ENCODE measurements at regions not wholly inside any gene's neighbourhood (a gene's known extent, or its start where the extent isn't known, plus 50 kb on each side); places are given as distances from the start of the nearest gene placed in this dataset.

DNA sequence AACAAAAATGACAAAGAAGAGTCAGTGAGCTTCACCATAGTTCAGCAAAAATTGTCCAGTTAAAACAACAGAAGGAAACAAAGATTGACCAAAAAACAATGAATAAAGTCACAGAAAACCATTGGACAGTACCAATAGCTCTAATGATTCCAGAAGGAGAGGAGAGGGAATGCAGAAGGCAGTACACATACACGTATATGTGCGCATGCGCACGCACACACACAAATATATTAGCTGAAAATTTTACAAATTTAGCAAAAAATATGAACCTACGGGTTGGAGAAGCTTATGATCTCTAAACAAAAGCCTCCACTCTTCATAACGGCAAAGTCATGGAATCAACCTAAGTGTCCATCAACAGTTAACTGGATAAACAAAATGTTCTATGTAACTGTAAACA is 120.3 kb upstream of the MON1B start:
- no peak overlapping the region for H3K27ac Mint-ChIP-seq (ENCODE audit: unreplicated experiment)
- H4K20me1 ChIP-seq (ENCODE audit: insufficient read depth, low read length): no peaks in the 10 kb centered on the region
- H3K36me3 ChIP-seq (ENCODE audit: insufficient read depth, low read length): no peaks in the 10 kb centered on the region
- H3K4me3 ChIP-seq (ENCODE audit: insufficient read depth, low read depth, low read length): no peak overlapping the region
- no peak for TF ChIP-seq EZH2 (IDR thresholded peaks at IDR 0.05; ENCODE audit: insufficient read depth, low read length)
- TF ChIP-seq, protein P1, sequence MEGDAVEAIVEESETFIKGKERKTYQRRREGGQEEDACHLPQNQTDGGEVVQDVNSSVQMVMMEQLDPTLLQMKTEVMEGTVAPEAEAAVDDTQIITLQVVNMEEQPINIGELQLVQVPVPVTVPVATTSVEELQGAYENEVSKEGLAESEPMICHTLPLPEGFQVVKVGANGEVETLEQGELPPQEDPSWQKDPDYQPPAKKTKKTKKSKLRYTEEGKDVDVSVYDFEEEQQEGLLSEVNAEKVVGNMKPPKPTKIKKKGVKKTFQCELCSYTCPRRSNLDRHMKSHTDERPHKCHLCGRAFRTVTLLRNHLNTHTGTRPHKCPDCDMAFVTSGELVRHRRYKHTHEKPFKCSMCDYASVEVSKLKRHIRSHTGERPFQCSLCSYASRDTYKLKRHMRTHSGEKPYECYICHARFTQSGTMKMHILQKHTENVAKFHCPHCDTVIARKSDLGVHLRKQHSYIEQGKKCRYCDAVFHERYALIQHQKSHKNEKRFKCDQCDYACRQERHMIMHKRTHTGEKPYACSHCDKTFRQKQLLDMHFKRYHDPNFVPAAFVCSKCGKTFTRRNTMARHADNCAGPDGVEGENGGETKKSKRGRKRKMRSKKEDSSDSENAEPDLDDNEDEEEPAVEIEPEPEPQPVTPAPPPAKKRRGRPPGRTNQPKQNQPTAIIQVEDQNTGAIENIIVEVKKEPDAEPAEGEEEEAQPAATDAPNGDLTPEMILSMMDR (IDR thresholded peaks at IDR 0.05; ENCODE audit: insufficient read depth, low read depth, low read length): no peak
- no peak overlapping the region for H3K27ac ChIP-seq (ENCODE audit: low read depth, low read length)
- DNase-seq (ENCODE audit: low read depth) (no peak), FAIRE-seq (no peak)
- H3K9me3 Mint-ChIP-seq (ENCODE audit: unreplicated experiment): peaks cover 2% of the 10 kb centered on the region
- no peaks in the 10 kb centered on the region for H3K79me2 ChIP-seq (ENCODE audit: insufficient read depth, low read length)
- no peaks in the 10 kb centered on the region for H3K4me1 ChIP-seq (ENCODE audit: insufficient read depth, low read length)
- no peaks in the 10 kb centered on the region for H3K9me3 ChIP-seq (ENCODE audit: insufficient read depth, low read depth, low read length)
- H3K27me3 ChIP-seq (ENCODE audit: insufficient read depth, low read length): no peaks in the 10 kb centered on the region
- H3K36me3 Mint-ChIP-seq (ENCODE audit: low read depth, unreplicated experiment): no peaks in the 10 kb centered on the region
- no peak overlapping the region for H3K4me2 ChIP-seq (ENCODE audit: low read length)
- H3K27me3 Mint-ChIP-seq (ENCODE audit: low read depth, unreplicated experiment): no peaks in the 10 kb centered on the region
- H2AFZ ChIP-seq (ENCODE audit: low read depth, low read length): no peak overlapping the region
- no peak overlapping the region for H3K9ac ChIP-seq (ENCODE audit: low read length)
- H3K4me1 Mint-ChIP-seq (ENCODE audit: low read depth, unreplicated experiment): no peaks in the 10 kb centered on the region
- no peak overlapping the region for H3K4me3 Mint-ChIP-seq (ENCODE audit: unreplicated experiment)

DNA sequence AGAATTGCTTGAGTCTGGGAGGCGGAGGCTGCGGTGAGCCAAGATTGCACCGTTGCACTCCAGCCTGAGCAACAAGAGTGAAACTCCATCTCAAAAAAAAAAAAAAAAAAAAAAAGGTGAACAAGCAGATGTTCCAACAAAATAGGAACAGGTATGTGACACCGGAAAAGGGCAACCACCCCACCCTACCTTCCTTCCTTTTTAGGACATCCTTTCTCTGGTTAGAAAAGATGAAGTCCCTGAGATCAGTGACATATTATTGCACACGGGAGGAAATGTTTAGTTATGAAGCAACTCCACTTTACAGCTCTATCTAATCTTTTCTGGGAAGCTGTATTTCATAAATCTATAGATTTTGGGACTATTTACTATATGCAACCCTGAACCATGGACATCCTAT is 114.2 kb upstream of the MON1B start:
- no peak for TF ChIP-seq EZH2 (IDR thresholded peaks at IDR 0.05; ENCODE audit: insufficient read depth, low read length)
- TF ChIP-seq, protein P1 (IDR thresholded peaks at IDR 0.05; ENCODE audit: insufficient read depth, low read depth, low read length): no peak
- H4K20me1 ChIP-seq (ENCODE audit: insufficient read depth, low read length): no peaks in the 10 kb centered on the region
- H3K27me3 ChIP-seq (ENCODE audit: insufficient read depth, low read length): no peaks in the 10 kb centered on the region
- no peaks in the 10 kb centered on the region for H3K79me2 ChIP-seq (ENCODE audit: insufficient read depth, low read length)
- no peak overlapping the region for H2AFZ ChIP-seq (ENCODE audit: low read depth, low read length)
- no peaks in the 10 kb centered on the region for H3K9me3 ChIP-seq (ENCODE audit: insufficient read depth, low read depth, low read length)
- H3K9ac ChIP-seq (ENCODE audit: low read length): no peak overlapping the region
- no peaks in the 10 kb centered on the region for H3K36me3 Mint-ChIP-seq (ENCODE audit: low read depth, unreplicated experiment)
- no peak overlapping the region for H3K4me2 ChIP-seq (ENCODE audit: low read length)
- no peaks in the 10 kb centered on the region for H3K4me1 Mint-ChIP-seq (ENCODE audit: low read depth, unreplicated experiment)
- DNase-seq (ENCODE audit: low read depth) (no peak), FAIRE-seq (no peak)
- no peak overlapping the region for H3K27ac Mint-ChIP-seq (ENCODE audit: unreplicated experiment)
- no peak overlapping the region for H3K4me3 Mint-ChIP-seq (ENCODE audit: unreplicated experiment)
- no peaks in the 10 kb centered on the region for H3K36me3 ChIP-seq (ENCODE audit: insufficient read depth, low read length)
- H3K9me3 Mint-ChIP-seq (ENCODE audit: unreplicated experiment): no peaks in the 10 kb centered on the region
- no peaks in the 10 kb centered on the region for H3K4me1 ChIP-seq (ENCODE audit: insufficient read depth, low read length)
- no peak overlapping the region for H3K27ac ChIP-seq (ENCODE audit: low read depth, low read length)
- no peak overlapping the region for H3K4me3 ChIP-seq (ENCODE audit: insufficient read depth, low read depth, low read length)
- H3K27me3 Mint-ChIP-seq (ENCODE audit: low read depth, unreplicated experiment): no peaks in the 10 kb centered on the region

DNA sequence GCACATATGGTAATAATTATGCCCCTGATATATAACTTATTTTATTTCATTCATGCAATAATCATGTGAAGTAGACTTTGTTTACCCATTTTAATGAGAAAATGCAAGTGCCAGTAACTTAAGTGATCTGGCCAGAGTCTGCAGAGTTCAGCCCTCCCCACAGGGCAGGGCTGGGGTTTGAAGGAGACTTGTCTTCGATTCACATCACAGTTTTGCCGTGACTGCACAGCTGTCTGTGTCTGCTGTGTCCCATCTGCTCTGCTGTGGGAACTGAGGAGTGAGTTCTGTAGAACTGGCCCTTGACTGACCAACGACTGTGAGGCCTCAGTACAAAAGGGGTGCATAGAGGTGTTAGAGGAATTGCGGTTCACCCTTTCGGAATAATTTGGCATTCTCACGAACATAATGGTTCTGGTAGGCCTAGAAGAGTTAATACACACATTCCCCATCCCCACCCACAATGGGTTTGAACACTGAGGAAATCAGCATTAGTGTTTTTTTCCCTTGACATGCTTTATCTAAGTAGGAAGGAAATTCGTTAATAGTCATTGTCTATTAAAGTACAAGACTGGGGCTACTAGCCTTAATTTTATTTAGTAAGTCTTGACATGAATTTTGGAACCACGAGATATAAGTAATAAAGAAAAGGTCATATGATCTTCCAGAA is 113.6 kb upstream of the MON1B start:
- DNase-seq (ENCODE audit: low read depth) (no peak), FAIRE-seq (no peak)
- Histone ChIP-seq H3K4me1 (ENCODE audit: insufficient read depth, low read length) (no peaks in the 10 kb centered on the region), H3K4me2 (ENCODE audit: low read length) (no peak overlapping the region), H3K9me3 (ENCODE audit: insufficient read depth, low read depth, low read length) (no peaks in the 10 kb centered on the region), H4K20me1 (ENCODE audit: insufficient read depth, low read length) (no peaks in the 10 kb centered on the region), H3K9ac (ENCODE audit: low read length) (no peak overlapping the region), H3K27ac (ENCODE audit: low read depth, low read length) (no peak overlapping the region), H3K27me3 (ENCODE audit: insufficient read depth, low read length) (no peaks in the 10 kb centered on the region), H3K4me3 (ENCODE audit: insufficient read depth, low read depth, low read length) (no peak overlapping the region), H2AFZ (ENCODE audit: low read depth, low read length) (no peak overlapping the region), H3K79me2 (ENCODE audit: insufficient read depth, low read length) (no peaks in the 10 kb centered on the region), H3K36me3 (ENCODE audit: insufficient read depth, low read length) (no peaks in the 10 kb centered on the region)
- no peak for TF ChIP-seq EZH2 (IDR thresholded peaks at IDR 0.05; ENCODE audit: insufficient read depth, low read length)
- TF ChIP-seq, protein P1 (IDR thresholded peaks at IDR 0.05; ENCODE audit: insufficient read depth, low read depth, low read length): no peak
- Mint-ChIP-seq H3K27me3 (ENCODE audit: low read depth, unreplicated experiment) (no peaks in the 10 kb centered on the region), H3K4me3 (ENCODE audit: unreplicated experiment) (no peak overlapping the region), H3K4me1 (ENCODE audit: low read depth, unreplicated experiment) (no peaks in the 10 kb centered on the region), H3K27ac (ENCODE audit: unreplicated experiment) (no peak overlapping the region), H3K36me3 (ENCODE audit: low read depth, unreplicated experiment) (no peaks in the 10 kb centered on the region), H3K9me3 (ENCODE audit: unreplicated experiment) (no peaks in the 10 kb centered on the region)

Measured in astrocyte (in vitro differentiated cells and primary cell).